GM23248 (cell line): ENCODE measurements at regions not wholly inside any gene's neighbourhood (a gene's known extent, or its start where the extent isn't known, plus 50 kb on each side); places are given as distances from the start of the nearest gene placed in this dataset.

Experiments used
- DNase-seq: peaks from one replicate; pipeline ENCODE4 v3.0.0-alpha.2; 2015
- H2AFZ ChIP-seq: fragments of 200-600 bp; sonication (generic); 2 replicates; pipeline ENCODE4 v1.6.1; 2016; ENCODE audit warnings: antibody characterized with exemption
- H3F3A ChIP-seq: fragments of 200-600 bp; sonication (generic); 2 replicates; pipeline ENCODE4 v1.6.1; 2016; ENCODE audit warnings: mild to moderate bottlenecking, antibody characterized with exemption, mixed run types; ENCODE audit not compliant: insufficient read depth
- H3K27ac ChIP-seq: fragments of 200-600 bp; sonication (generic); 2 replicates; pipeline ENCODE4 v1.5.1; 2016; ENCODE audit warnings: mild to moderate bottlenecking
- H3K27me3 ChIP-seq: fragments of 200-600 bp; sonication (generic); replicated peaks from 2 replicates; pipeline ENCODE4 v1.6.1; 2016; ENCODE audit warnings: mild to moderate bottlenecking; ENCODE audit not compliant: insufficient read depth
- H3K36me3 ChIP-seq: fragments of 200-600 bp; sonication (generic); 2 replicates; pipeline ENCODE4 v1.6.1; 2016; ENCODE audit warnings: low read depth, mild to moderate bottlenecking
- H3K4me1 ChIP-seq: fragments of 200-600 bp; sonication (generic); 2 replicates; pipeline ENCODE4 v1.6.1; 2016; ENCODE audit warnings: mild to moderate bottlenecking; ENCODE audit not compliant: insufficient read depth
- H3K4me2 ChIP-seq: fragments of 200-600 bp; sonication (generic); one replicate; pipeline ENCODE4 v1.6.1; 2016; ENCODE audit warnings: mild to moderate bottlenecking; ENCODE audit not compliant: unreplicated experiment
- H3K4me3 ChIP-seq: fragments of 200-600 bp; sonication (generic); 2 replicates; pipeline ENCODE4 v1.5.1; 2016; ENCODE audit warnings: mild to moderate bottlenecking
- H3K79me2 ChIP-seq: fragments of 200-600 bp; sonication (generic); 2 replicates; pipeline ENCODE4 v1.6.1; 2016; ENCODE audit warnings: mild to moderate bottlenecking; ENCODE audit not compliant: insufficient read depth
- H3K9ac ChIP-seq: fragments of 200-600 bp; sonication (generic); 2 replicates; pipeline ENCODE4 v1.6.1; 2016; ENCODE audit warnings: mild to moderate bottlenecking
- H3K9me2 ChIP-seq: fragments of 200-600 bp; sonication (generic); 2 replicates; pipeline ENCODE4 v1.6.1; 2016; ENCODE audit warnings: mixed run types, mild to moderate bottlenecking, moderate library complexity; ENCODE audit not compliant: insufficient read depth
- H3K9me3 ChIP-seq: fragments of 200-600 bp; sonication (generic); one replicate; pipeline ENCODE4 v1.6.1; 2017; ENCODE audit warnings: low read depth
- H4K20me1 ChIP-seq: fragments of 200-600 bp; sonication (generic); 2 replicates; pipeline ENCODE4 v1.6.0; 2016; ENCODE audit not compliant: insufficient read depth
- EZH2 ChIP-seq: fragments of 200-600 bp; sonication (generic); IDR thresholded peaks from 2 replicates; pipeline ENCODE4 v1.6.1; 2018; ENCODE audit warnings: antibody characterized with exemption, mild to moderate bottlenecking; ENCODE audit not compliant: insufficient read depth, poor library complexity, severe bottlenecking
- EZH2phosphoT487 ChIP-seq: fragments of 200-600 bp; sonication (generic); IDR thresholded peaks from 2 replicates; pipeline ENCODE4 v1.6.1; 2018; ENCODE audit warnings: antibody characterized with exemption, moderate library complexity, mild to moderate bottlenecking, low read depth; ENCODE audit not compliant: insufficient read depth
- WGBS, 2 experiments: methylation state at CpG; one replicate each; pipeline ENCODE4 v1.1.6; 2015 to 2017; ENCODE audit warnings: low lambda C conversion rate in 2 of 2, low coverage in 1 of 2; ENCODE audit errors: missing lambda C conversion rate in 2 of 2; 5-methylcytosine and 5-hydroxymethylcytosine counted together
- in situ Hi-C: fragments of 300-500 bp; cut with MboI; formaldehyde crosslinking; loops from 2 replicates; pipeline ENCODE4 v1.15.0; 2020

- in situ Hi-C loops = no loop called here
- H3K9me2 ChIP-seq = no peaks in the 10 kb centered on the region
- no peak for TF ChIP-seq EZH2phosphoT487
- TF ChIP-seq EZH2 = no peak
- 17 to 27% methylated on average over 3 of the region's 3 CpGs for WGBS, 2 experiments
- H3F3A ChIP-seq = no peaks in the 10 kb centered on the region
- DNase-seq = no peak
- H3K4me3 ChIP-seq = no peak overlapping the region
- H2AFZ ChIP-seq = no peak overlapping the region
- H4K20me1 ChIP-seq = no peaks in the 10 kb centered on the region
- H3K9ac ChIP-seq = no peak overlapping the region
- no peak overlapping the region for H3K4me2 ChIP-seq
- peaks cover 4% of the 10 kb centered on the region for H3K9me3 ChIP-seq
- H3K4me1 ChIP-seq = no peaks in the 10 kb centered on the region
- H3K27me3 ChIP-seq = no peaks in the 10 kb centered on the region
- no peaks in the 10 kb centered on the region for H3K79me2 ChIP-seq
- no peak overlapping the region for H3K27ac ChIP-seq
- H3K36me3 ChIP-seq = no peaks in the 10 kb centered on the region
Measured at GRCh38 chr13:62142048-62142447, 726.4 kb upstream of the PCDH20 start.

GRCh38 chr13:62139597-62139996 is 723.9 kb upstream of the PCDH20 start:
- no peaks in the 10 kb centered on the region for H3K79me2 ChIP-seq
- no peak overlapping the region for H3K9ac ChIP-seq
- TF ChIP-seq EZH2 = no peak
- no peak for TF ChIP-seq EZH2phosphoT487
- no peaks in the 10 kb centered on the region for H4K20me1 ChIP-seq
- no peaks in the 10 kb centered on the region for H3K27me3 ChIP-seq
- no peak overlapping the region for H2AFZ ChIP-seq
- peaks cover 4% of the 10 kb centered on the region for H3K9me3 ChIP-seq
- H3K27ac ChIP-seq = no peak overlapping the region
- H3K4me2 ChIP-seq = no peak overlapping the region
- H3K4me3 ChIP-seq = no peak overlapping the region
- no peaks in the 10 kb centered on the region for H3K4me1 ChIP-seq
- no peak for DNase-seq
- H3F3A ChIP-seq = no peaks in the 10 kb centered on the region
- H3K9me2 ChIP-seq = no peaks in the 10 kb centered on the region
- in situ Hi-C loops = no loop called here
- H3K36me3 ChIP-seq = no peaks in the 10 kb centered on the region

GRCh38 chr13:62137629-62138405 is 722.2 kb upstream of the PCDH20 start:
- no peaks in the 10 kb centered on the region for H3K4me1 ChIP-seq
- no peak for DNase-seq
- no peak overlapping the region for H2AFZ ChIP-seq
- no peak overlapping the region for H3K4me3 ChIP-seq
- WGBS, 2 experiments = 21 to 26% methylated on average over 2 of the region's 2 CpGs
- H3K9me3 ChIP-seq = peaks cover 4% of the 10 kb centered on the region
- no peaks in the 10 kb centered on the region for H3K27me3 ChIP-seq
- in situ Hi-C loops = no loop called here
- no peaks in the 10 kb centered on the region for H4K20me1 ChIP-seq
- H3K9ac ChIP-seq = no peak overlapping the region
- H3K79me2 ChIP-seq = no peaks in the 10 kb centered on the region
- H3K4me2 ChIP-seq = no peak overlapping the region
- H3F3A ChIP-seq = no peaks in the 10 kb centered on the region
- H3K36me3 ChIP-seq = no peaks in the 10 kb centered on the region
- TF ChIP-seq EZH2 = no peak
- no peak for TF ChIP-seq EZH2phosphoT487
- H3K27ac ChIP-seq = no peak overlapping the region
- H3K9me2 ChIP-seq = no peaks in the 10 kb centered on the region

DNA sequence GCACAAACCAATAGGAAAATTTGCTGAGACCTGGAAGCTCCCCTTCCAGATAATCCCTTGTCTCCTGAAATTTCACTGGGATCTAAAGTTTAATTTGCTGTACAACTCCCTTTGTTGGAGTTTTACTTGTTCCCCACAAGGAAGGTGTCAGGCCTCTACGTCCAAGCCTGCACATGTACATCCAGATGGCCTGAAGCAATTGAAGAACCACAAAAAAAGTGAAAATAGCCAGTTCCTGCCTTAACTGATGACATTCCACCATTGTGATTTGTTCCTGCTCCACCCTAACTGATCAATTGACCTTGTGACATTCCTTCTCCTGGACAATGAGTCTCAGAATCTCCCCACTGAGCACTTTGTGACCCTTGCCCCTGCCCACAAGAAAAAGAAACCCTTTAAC is 716.0 kb upstream of the PCDH20 start:
- H3K9ac ChIP-seq = no peak overlapping the region
- H4K20me1 ChIP-seq = no peaks in the 10 kb centered on the region
- 0% methylated on average over 1 of the region's 1 CpG for WGBS, 2 experiments
- H3K4me1 ChIP-seq = no peaks in the 10 kb centered on the region
- H3K4me3 ChIP-seq = no peak overlapping the region
- no peaks in the 10 kb centered on the region for H3K27me3 ChIP-seq
- H3K27ac ChIP-seq = no peak overlapping the region
- H3K9me3 ChIP-seq = no peaks in the 10 kb centered on the region
- no peaks in the 10 kb centered on the region for H3K79me2 ChIP-seq
- no peaks in the 10 kb centered on the region for H3F3A ChIP-seq
- H2AFZ ChIP-seq = no peak overlapping the region
- H3K36me3 ChIP-seq = no peaks in the 10 kb centered on the region
- H3K9me2 ChIP-seq = no peaks in the 10 kb centered on the region
- no peak overlapping the region for H3K4me2 ChIP-seq
- no peak for TF ChIP-seq EZH2phosphoT487
- no peak for TF ChIP-seq EZH2
- in situ Hi-C loops = no loop called here
- DNase-seq = no peak
